ENCODE measurements at regions not wholly inside any gene's neighbourhood (a gene's known extent, or its start where the extent isn't known, plus 50 kb on each side); places are given as distances from the start of the nearest gene placed in this dataset.

GRCh38 chr1:191904991-191905390, 253.3 kb upstream of the RGS18 start:
- no peak for TF ChIP-seq CTCF (IDR thresholded peaks at IDR 0.05; ENCODE audit: borderline replicate concordance, extremely low read depth, low read length, poor library complexity, severe bottlenecking)
- TF ChIP-seq EZH2 (IDR thresholded peaks at IDR 0.05; ENCODE audit: borderline replicate concordance, low read depth, low read length, severe bottlenecking), result no peak
